SH-SY5Y (cell line): ENCODE measurements at regions not wholly inside any gene's neighbourhood (a gene's known extent, or its start where the extent isn't known, plus 50 kb on each side); places are given as distances from the start of the nearest gene placed in this dataset.

Experiments
- GATA2 ChIP-seq: IDR thresholded peaks from 2 replicates; pipeline ENCODE4 v1.6.1; 2011; ENCODE audit warnings: mild to moderate bottlenecking, low read depth, low read length
- GATA3 ChIP-seq: IDR thresholded peaks from 2 replicates; pipeline ENCODE4 v1.6.1; 2011; ENCODE audit warnings: low read depth, mild to moderate bottlenecking, low read length, moderate library complexity

DNA sequence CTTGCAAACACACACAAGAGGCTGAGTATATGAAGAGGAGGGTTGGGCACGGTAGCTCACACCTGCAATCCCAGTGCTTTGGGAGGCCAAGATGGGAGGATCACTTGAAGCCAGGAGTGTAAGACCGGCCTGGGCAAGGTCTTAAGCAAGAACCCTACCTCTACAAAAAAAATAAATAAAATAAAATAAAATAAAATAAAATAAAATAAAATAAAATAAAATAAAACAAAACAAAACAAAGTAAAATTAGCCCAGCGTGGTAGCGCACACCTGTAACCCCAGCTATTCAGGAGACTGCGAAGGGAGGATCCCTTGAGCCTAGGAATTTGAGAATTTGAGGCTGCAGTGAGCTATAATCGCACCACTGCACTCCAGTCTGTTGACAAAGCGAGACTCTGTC lies 337.9 kb downstream of the SHANK2 start:
- no peak for TF ChIP-seq GATA3
- no peak for TF ChIP-seq GATA2
